Middle frontal gyrus (tissue), 1 donor: ENCODE measurements at regions not wholly inside any gene's neighbourhood (a gene's known extent, or its start where the extent isn't known, plus 50 kb on each side); places are given as distances from the start of the nearest gene placed in this dataset.
"Not testable (repeated sequence)": the region's sequence is repeated elsewhere in the genome, so short reads cannot be mapped to it uniquely, and the experiment has no call there.

Source experiments
- DNase-seq: peaks from one replicate; pipeline ENCODE4 v3.0.0-alpha.2; 2015; ENCODE audit warnings: low spot score; ENCODE audit errors: extremely low spot score

- DNase-seq = no peak
Observed at GRCh38 chr12:58645946-58646345, 274.4 kb downstream of the LRIG3 start.

- no peak for DNase-seq
Observed at GRCh38 chr12:58647495-58647894, 272.8 kb downstream of the LRIG3 start.

GRCh38 chr12:58648176-58648575 is 272.1 kb downstream of the LRIG3 start:
- DNase-seq = no peak

- no peak for DNase-seq
Observed at GRCh38 chr12:58651850-58652249, 268.5 kb downstream of the LRIG3 start.

GRCh38 chr12:58654021-58654420 is 266.3 kb downstream of the LRIG3 start:
- DNase-seq = no peak

- DNase-seq = no peak
Observed at GRCh38 chr12:58655375-58655774, 264.9 kb downstream of the LRIG3 start.

GRCh38 chr12:58656254-58657009 is 263.9 kb downstream of the LRIG3 start:
- no peak for DNase-seq

GRCh38 chr12:58657190-58657589 is 263.1 kb downstream of the LRIG3 start:
- no peak for DNase-seq

- DNase-seq = no peak
Observed at GRCh38 chr12:58665375-58665774, 254.9 kb downstream of the LRIG3 start.

GRCh38 chr12:58668233-58668632 is 252.1 kb downstream of the LRIG3 start:
- no peak for DNase-seq

GRCh38 chr12:58668871-58669270 is 251.4 kb downstream of the LRIG3 start:
- no peak for DNase-seq

- DNase-seq = no peak
Observed at GRCh38 chr12:58670623-58671022, 249.7 kb downstream of the LRIG3 start.

- no peak for DNase-seq
Observed at GRCh38 chr12:58671196-58671595, 249.1 kb downstream of the LRIG3 start.

- DNase-seq = no peak
Observed at GRCh38 chr12:58673021-58673420, 247.3 kb downstream of the LRIG3 start.

- DNase-seq = not testable (repeated sequence)
Observed at GRCh38 chr12:58677833-58678232, 242.5 kb downstream of the LRIG3 start.

GRCh38 chr12:58678753-58679152 is 241.6 kb downstream of the LRIG3 start:
- no peak for DNase-seq

GRCh38 chr12:58681730-58682129 is 238.6 kb downstream of the LRIG3 start:
- no peak for DNase-seq

- no peak for DNase-seq
Observed at GRCh38 chr12:58695263-58695662, 225.0 kb downstream of the LRIG3 start.

- DNase-seq = no peak
Observed at GRCh38 chr12:58701536-58701935, 218.8 kb downstream of the LRIG3 start.

GRCh38 chr12:58703866-58704265 is 216.4 kb downstream of the LRIG3 start:
- DNase-seq = no peak

GRCh38 chr12:58704770-58705169 is 215.5 kb downstream of the LRIG3 start:
- not testable (repeated sequence) for DNase-seq

GRCh38 chr12:58710901-58711300 is 209.4 kb downstream of the LRIG3 start:
- DNase-seq = no peak

GRCh38 chr12:58711974-58712373 is 208.3 kb downstream of the LRIG3 start:
- no peak for DNase-seq

- DNase-seq = no peak
Observed at GRCh38 chr12:58712976-58713375, 207.3 kb downstream of the LRIG3 start.
